ENCODE measurements at regions not wholly inside any gene's neighbourhood (a gene's known extent, or its start where the extent isn't known, plus 50 kb on each side); places are given as distances from the start of the nearest gene placed in this dataset.

DNA sequence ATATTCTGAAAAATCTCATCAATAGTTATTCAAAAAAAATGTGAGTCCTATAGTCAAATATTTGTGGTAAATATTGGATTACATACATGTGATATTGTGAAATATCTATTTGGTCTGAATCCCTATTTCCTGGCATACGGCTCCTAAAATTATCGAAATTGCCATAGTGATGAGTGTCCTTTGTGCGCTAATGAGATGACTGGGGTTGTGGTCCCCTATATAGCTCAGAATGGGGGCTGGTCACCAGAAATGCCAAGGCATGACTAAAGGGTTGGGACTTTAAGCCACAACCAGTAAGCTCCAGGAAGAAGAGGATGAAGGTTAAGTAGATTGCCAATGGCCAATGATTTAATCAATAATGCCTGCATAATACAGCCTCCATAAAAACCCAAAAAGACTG is 610.2 kb upstream of the CHRM3 start:
- TF ChIP-seq, protein P1, sequence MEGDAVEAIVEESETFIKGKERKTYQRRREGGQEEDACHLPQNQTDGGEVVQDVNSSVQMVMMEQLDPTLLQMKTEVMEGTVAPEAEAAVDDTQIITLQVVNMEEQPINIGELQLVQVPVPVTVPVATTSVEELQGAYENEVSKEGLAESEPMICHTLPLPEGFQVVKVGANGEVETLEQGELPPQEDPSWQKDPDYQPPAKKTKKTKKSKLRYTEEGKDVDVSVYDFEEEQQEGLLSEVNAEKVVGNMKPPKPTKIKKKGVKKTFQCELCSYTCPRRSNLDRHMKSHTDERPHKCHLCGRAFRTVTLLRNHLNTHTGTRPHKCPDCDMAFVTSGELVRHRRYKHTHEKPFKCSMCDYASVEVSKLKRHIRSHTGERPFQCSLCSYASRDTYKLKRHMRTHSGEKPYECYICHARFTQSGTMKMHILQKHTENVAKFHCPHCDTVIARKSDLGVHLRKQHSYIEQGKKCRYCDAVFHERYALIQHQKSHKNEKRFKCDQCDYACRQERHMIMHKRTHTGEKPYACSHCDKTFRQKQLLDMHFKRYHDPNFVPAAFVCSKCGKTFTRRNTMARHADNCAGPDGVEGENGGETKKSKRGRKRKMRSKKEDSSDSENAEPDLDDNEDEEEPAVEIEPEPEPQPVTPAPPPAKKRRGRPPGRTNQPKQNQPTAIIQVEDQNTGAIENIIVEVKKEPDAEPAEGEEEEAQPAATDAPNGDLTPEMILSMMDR (IDR thresholded peaks at IDR 0.05): no peak
- no peak for TF ChIP-seq EZH2 (IDR thresholded peaks at IDR 0.05; ENCODE audit: borderline replicate concordance, insufficient read depth, low read depth, low read length, poor library complexity, severe bottlenecking)

Measured in B cell (primary cell).